DMS114 treated with DMSO at 0.1 percent for 48 hours (cell line): ENCODE measurements at regions not wholly inside any gene's neighbourhood (a gene's known extent, or its start where the extent isn't known, plus 50 kb on each side); places are given as distances from the start of the nearest gene placed in this dataset.

Experiments
- DNase-seq: peaks from one replicate; lab custom pipeline; 2025; ENCODE audit not compliant: unreplicated experiment; lab: John Stamatoyannopoulos, UW

DNA sequence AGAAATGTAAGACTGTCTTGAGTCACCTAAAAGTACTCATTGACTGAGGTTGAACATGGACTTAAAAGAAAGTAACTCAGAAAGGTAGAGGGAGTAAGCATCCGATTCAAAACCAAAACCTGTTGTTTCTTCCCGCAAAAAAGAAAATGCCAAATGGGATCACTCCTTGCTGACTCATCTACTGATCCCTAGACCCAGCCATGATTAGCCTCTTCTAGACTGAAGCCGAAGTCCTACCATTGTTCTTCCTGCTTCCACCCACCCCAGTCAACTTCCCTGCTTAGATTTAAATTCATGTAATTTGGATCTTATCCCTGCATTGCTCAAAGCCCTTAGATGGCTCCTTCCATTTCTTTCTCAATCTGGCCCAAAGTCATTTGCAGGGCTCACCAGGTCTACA, 760.5 kb upstream of the SOX9 start:
- no peak for DNase-seq

- DNase-seq, result no peak
These were observed 759.0 kb upstream of the SOX9 start for GRCh38 chr17:71361656-71362450.

DNA sequence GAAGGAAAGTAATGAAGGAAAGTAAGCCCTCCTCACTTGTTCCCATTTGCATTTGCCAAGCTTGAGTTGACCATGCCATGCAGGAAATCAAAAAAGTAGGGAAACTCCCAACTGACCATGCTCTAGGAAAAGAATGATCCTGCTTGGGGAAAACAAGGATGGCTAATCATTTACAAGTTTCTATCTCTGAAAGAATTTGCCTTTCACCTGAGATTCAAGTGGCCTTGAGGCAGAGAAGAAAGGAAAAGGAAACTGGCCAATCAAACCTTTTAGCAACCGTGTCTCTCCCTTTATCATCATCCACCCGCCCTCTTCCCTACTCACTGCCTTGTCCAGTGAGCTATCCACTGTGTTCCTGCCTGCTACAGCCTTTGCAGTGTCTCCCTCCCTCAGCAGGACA, 757.2 kb upstream of the SOX9 start:
- DNase-seq, result no peak

GRCh38 chr17:71371809-71372208, 749.0 kb upstream of the SOX9 start:
- no peak for DNase-seq

DNA sequence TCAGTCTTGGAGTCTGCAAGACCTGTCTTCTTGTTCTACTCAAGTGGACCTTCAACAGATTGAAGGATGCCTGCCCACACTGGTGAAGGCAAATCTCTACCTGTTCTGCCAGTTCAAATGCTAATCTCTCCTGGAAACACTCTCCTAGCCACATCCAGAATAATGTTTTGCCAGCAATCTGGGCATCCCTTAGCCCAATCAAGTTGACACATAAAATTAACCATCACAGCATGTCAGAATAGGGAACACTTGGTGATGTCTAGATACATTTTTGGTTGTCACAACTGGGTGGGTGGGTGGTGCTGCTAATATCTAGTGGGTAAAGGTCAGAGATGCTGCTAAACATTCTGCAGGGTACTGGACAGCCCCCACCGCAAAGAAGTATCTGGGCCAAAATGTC, 744.9 kb upstream of the SOX9 start:
- DNase-seq, result no peak

- DNase-seq, result no peak
These were observed 743.9 kb upstream of the SOX9 start for GRCh38 chr17:71376933-71377332.

DNA sequence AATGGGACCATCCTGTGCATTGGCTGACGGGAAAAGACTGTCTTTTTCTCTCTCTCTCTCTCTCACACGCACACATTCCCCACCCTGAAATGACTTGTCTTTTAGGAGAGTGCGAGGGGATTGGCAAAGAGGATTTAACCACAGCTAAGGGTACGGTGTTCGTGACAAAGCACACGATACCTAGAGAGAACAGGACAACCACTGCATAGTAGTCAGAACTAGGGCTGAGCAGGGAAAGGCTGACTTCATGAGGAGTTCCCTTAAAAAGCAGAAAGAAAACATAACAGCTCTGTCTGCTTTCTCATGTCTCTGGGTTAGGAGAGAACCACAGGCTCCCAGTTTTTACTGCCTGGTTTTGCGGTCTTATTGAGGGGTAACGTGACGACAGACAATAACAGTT, 742.8 kb upstream of the SOX9 start:
- no peak for DNase-seq

DNA sequence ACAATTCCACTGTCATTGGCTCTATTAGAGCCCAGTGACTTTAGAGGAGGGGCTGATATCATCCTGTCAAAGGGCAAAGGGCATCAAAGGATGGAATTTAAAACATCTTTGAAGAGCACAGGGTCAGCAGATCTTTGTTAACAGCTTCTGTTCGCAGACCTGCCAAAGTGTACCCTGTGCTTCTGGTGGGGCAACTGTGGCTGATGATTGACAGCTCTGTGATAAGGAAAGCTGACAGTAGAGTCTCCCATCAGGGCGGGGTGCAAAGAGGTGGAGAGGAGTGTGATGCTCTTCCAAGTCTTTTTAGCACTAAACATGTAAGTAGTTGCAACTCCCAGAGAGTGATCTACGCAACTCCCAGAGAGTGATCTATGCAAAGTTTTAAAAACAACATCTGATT, 742.1 kb upstream of the SOX9 start:
- no peak for DNase-seq

- DNase-seq, result no peak
These were observed 741.3 kb upstream of the SOX9 start for GRCh38 chr17:71379512-71379911.

DNA sequence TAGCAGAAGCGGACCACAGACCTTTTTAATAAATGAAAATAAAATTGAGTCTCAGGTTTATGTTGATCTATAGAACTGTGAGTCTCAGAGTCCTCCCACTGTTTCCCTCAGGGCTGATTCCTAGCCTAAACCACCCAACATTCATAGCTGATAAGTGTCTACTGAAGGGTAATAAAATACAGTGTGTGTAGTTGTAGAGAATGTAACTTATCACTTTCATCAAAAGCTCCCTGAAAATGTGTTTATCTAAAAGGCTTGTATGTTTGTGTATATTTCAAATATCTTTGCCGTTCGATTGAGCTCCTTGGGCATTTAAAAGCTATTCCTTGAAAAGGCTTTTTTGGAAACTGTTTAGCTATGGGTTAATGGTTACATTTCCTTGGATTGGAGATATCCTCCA, 740.3 kb upstream of the SOX9 start:
- no peak for DNase-seq

DNA sequence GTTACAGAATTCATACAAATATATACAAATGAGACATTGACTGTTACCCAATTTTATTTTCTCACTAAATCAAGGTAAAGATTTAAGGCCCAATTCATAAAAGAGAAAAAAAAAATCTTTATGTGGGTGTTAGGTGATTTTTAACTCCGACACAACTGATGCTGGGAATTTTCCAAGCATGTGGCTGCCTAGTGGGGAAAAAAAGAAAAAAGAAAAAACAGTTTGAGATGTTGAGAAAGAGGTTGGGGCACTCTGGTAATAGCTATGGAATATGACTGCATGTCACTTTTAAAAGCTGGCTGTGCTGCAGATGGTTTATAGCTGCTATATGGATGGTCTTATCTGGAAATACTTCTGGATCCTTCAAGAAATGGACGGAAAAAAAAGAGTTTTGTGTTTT, 739.9 kb upstream of the SOX9 start:
- no peak for DNase-seq

DNA sequence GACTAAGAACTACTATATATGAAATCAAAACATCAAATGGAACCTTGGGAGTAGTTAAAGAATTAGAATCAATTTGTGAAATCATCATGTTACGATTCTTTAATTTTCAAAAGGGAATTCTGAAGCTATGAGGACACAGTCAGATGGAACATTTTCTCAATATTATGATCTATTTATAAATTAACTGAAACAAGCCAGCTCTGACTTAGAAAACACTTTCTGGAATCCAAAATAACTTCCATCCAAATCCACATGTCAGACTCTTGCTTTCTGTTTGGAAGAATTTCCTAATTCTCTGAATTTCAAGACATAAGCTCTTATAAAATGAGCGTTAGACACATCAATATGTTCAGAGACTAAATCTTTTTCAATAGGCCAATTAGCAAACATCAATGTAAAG, 737.7 kb upstream of the SOX9 start:
- no peak for DNase-seq

- DNase-seq, result no peak
These were observed 733.4 kb upstream of the SOX9 start for GRCh38 chr17:71387456-71387855.

GRCh38 chr17:71392715-71393567, 727.9 kb upstream of the SOX9 start:
- DNase-seq, result no peak

DNA sequence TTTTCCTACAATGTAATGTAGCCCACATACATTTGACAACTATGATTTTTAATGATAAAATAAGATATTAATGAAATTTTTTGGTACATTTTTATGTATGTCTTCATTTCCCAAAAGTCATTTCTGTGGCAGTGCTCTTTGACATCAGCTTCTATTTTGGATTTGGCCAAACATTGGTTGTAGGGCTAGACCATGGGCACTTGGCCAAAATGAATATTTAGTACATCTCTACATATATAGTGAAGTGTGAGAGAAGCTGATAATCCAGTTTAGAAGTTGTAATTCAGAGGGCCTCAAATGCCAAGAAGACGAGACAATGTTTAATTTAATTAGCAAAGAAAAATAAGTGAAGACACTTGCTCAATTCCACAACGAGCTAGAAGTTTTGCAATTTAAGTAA, 724.9 kb upstream of the SOX9 start:
- no peak for DNase-seq

DNA sequence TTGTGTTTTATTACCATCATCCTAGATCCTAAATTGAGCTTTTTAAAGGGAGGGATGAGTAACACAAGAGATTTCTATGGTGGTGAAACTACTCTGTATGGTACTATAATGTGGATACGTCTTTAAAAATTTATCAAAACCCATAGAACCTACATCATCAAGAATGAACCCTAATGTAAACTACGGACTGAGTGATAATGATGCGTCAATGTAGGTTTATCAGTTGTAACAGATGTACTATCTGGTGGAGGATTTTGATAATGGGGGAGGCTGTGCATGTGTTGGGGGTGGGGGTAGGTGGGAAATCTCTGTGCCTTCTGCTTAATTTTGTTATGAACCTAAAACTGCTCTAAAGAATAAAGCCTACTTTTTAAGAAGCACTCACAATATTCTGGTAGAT, 724.1 kb upstream of the SOX9 start:
- no peak for DNase-seq

GRCh38 chr17:71398025-71398424, 722.8 kb upstream of the SOX9 start:
- DNase-seq, result no peak

DNA sequence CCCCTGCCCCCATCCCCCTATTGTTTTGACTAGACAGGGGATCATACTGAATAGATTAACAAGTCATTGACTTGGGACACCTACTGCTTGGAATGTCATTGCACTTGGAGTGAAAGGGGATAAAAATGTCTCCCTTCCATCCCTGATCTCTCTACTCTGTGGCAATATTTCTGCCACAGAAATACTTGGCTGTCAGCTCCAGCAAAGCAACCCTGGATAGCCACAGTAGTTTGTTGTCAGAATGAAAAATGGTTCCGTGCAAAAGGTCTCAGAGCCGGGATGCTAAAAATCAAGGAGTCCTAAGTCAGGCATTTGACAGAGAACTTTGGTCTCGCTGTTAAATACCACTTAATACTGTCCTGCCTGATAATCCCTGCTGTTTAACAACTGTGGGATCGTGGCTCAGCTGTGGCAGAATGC, 722.0 kb upstream of the SOX9 start:
- DNase-seq, result no peak

DNA sequence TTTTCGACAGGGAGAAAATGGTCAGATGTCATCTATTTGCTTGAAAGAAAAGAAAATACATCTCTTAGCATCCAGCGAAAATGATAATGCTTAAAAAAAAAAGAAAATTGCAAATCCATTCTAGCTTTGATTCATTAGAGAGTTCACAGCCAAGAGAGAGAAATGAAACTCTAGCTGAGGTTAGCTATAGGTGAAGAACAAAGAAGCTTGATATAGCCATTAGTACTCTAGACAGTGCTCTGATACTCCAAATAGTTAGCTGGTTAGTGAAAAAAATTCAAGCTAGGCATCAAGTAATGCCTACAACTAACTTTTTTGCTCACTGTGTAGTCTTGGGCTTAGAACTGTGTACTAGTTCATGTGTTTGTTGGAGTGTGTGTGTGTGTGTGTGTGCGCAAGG, 721.6 kb upstream of the SOX9 start:
- DNase-seq, result no peak

- no peak for DNase-seq
These were observed 721.2 kb upstream of the SOX9 start for GRCh38 chr17:71399649-71400048.

- no peak for DNase-seq
These were observed 718.8 kb upstream of the SOX9 start for GRCh38 chr17:71402007-71402406.

- no peak for DNase-seq
These were observed 718.1 kb upstream of the SOX9 start for GRCh38 chr17:71402661-71403141.
